Activated naive CD4-positive, alpha-beta T cell treated with anti-CD3 and anti-CD28 coated beads for 36 hours (primary cell): ENCODE measurements at regions not wholly inside any gene's neighbourhood (a gene's known extent, or its start where the extent isn't known, plus 50 kb on each side); places are given as distances from the start of the nearest gene placed in this dataset.

Experiments
- CTCF ChIA-PET: fragments of 350-600 bp; sonication (Branson Sonifier 250); formaldehyde crosslinking; loops from one replicate; lab custom pipeline; 2021; ENCODE audit warnings: antibody characterized with exemption; lab: Charles Lee
- DNase-seq: peaks from one replicate; pipeline ENCODE4 v3.0.0-alpha.2; 2020
- H3K27ac Mint-ChIP-seq: one replicate; pipeline ENCODE4 v1.8.0; 2021; ENCODE audit warnings: mild to moderate bottlenecking, mixed read lengths
- H3K27me3 Mint-ChIP-seq: one replicate; pipeline ENCODE4 v1.8.0; 2021; ENCODE audit warnings: low read depth, mixed read lengths
- H3K36me3 Mint-ChIP-seq: one replicate; pipeline ENCODE4 v1.8.0; 2021; ENCODE audit warnings: low read depth, mixed read lengths
- H3K4me1 Mint-ChIP-seq: one replicate; pipeline ENCODE4 v1.8.0; 2021; ENCODE audit warnings: low read depth, mixed read lengths
- H3K4me3 Mint-ChIP-seq: one replicate; pipeline ENCODE4 v1.8.0; 2021; ENCODE audit warnings: mild to moderate bottlenecking, moderate library complexity, mixed read lengths
- H3K9me3 Mint-ChIP-seq: one replicate; pipeline ENCODE4 v1.8.0; 2021; ENCODE audit warnings: mixed read lengths
- intact Hi-C: fragments of 100-400 bp; cut with micrococcal nuclease; formaldehyde crosslinking; loops from one replicate; pipeline ENCODE4 v1.15.1; 2023

DNA sequence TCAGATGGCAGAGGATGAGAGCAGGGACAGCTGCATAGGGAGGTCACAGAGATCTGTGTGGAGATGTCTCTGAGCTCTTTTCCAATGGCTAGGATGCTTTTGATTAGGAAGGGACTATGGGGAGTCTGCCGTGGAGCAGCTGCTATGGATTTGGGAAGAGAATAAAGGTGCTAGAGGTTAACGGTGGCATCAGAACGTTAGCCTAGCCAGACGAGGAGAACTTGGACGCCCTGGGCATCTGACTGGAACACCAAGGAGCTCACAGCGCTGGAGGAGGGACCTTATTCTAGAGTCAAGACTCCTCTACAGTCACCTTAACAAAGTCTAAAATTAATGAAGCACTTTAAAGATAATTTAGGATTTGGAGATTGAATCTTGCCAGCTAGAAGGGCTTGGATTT is 157.2 kb upstream of the B3GAT1 start:
- intact Hi-C loops, result no loop called here
- Mint-ChIP-seq H3K27ac (no peak overlapping the region), H3K27me3 (peaks cover 4% of the 10 kb centered on the region), H3K36me3 (no peaks in the 10 kb centered on the region), H3K4me3 (no peak overlapping the region), H3K4me1 (no peaks in the 10 kb centered on the region), H3K9me3 (no peaks in the 10 kb centered on the region)
- CTCF ChIA-PET, result no interaction called here
- DNase-seq, result no peak

DNA sequence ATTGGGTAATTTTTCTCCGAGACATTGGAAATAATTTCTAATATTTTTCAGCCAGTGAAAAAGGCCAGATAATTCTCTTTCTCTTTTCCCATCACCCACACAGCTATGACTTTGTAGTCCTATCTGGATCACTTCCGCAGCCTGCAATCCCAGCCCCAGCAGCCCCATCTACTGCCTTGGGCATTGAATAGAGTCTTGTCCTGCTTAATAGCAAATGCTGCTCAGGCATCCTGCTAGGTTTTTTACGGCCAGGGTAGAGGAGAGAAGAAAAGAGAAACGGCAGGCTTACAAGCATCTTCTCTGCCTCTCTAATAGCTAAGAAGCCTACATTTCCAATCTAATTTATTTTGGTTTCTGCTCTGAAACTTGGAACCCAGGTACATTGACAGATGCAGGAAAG is 154.3 kb upstream of the B3GAT1 start:
- Mint-ChIP-seq H3K27me3 (peaks cover 4% of the 10 kb centered on the region), H3K4me3 (no peak overlapping the region), H3K27ac (no peak overlapping the region), H3K36me3 (no peaks in the 10 kb centered on the region), H3K4me1 (no peaks in the 10 kb centered on the region), H3K9me3 (no peaks in the 10 kb centered on the region)
- no peak for DNase-seq
- CTCF ChIA-PET, result interaction anchor here (0.5 to 0.9 kb wide), 4 partner anchors 191 to 486 kb away, joined by 3 read pairs; no protein-coding TSS in a partner anchor
- intact Hi-C loops, result no loop called here

DNA sequence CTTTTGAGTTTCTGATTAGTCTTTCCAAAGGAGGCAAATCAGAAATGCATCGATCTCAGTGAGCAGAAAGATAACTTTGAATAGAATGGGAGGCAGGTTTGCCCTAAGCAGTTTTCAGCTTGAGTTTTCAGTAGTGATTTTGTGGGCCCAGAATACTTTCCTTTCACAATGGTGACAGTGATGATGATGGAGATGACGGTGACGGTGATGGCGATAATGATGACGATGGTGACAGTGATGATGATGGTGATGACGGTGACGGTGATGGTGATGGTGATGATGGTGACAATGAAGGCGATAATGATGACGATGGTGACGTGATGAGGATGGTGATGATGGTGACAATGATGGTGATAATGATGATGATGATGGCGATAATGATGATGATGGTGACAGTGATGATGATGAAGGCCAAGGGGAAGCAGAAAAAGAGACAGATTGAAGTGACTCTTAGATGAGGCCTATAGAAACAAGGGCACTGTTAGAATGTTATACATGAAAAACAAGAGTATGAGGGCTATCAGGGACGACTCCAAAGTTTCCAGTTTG is 153.4 kb upstream of the B3GAT1 start:
- H3K27ac Mint-ChIP-seq, result no peak overlapping the region
- CTCF ChIA-PET, result interaction anchor here (0.9 kb wide), 1 partner anchor 192 kb away, joined by 3 read pairs; no protein-coding TSS in a partner anchor
- H3K36me3 Mint-ChIP-seq, result no peaks in the 10 kb centered on the region
- H3K4me1 Mint-ChIP-seq, result no peaks in the 10 kb centered on the region
- DNase-seq, result no peak
- no peaks in the 10 kb centered on the region for H3K9me3 Mint-ChIP-seq
- intact Hi-C loops, result no loop called here
- H3K27me3 Mint-ChIP-seq, result peaks cover 4% of the 10 kb centered on the region
- no peak overlapping the region for H3K4me3 Mint-ChIP-seq

GRCh38 chr11:134564472-134565200 is 152.6 kb upstream of the B3GAT1 start:
- Mint-ChIP-seq H3K4me3 (no peak overlapping the region), H3K4me1 (no peaks in the 10 kb centered on the region), H3K9me3 (no peaks in the 10 kb centered on the region), H3K27ac (no peak overlapping the region), H3K27me3 (peaks cover 4% of the 10 kb centered on the region), H3K36me3 (no peaks in the 10 kb centered on the region)
- no peak for DNase-seq
- CTCF ChIA-PET, result no interaction called here
- intact Hi-C loops, result no loop called here

DNA sequence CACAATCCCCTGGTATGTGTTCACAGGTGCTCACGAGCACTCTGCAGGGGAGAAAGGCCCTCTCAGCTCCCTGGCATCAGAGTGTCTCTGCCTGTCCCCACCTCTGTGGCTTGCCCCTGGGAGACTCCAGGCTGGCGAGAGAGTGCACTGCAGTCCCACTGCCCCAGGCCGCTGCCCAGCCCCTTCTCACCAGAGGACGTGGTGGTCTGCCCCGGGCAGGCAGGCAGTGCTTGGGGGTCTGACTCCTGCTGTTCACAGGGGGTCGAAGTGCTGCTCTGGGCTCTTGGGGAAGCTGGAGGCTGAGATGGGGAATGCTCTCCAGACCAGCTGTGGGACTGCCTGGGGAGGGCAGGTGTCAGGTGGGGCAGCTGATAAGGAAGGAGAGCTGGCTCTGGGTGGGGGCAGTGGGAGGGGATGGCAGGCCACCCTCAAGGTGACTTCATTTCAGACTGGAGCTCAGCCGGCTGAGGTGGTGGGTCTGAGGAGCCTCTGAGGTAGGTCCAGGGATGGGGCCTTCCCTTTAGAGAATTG is 151.0 kb upstream of the B3GAT1 start:
- intact Hi-C loops, result no loop called here
- H3K4me3 Mint-ChIP-seq, result no peak overlapping the region
- DNase-seq, result no peak
- no peak overlapping the region for H3K27ac Mint-ChIP-seq
- H3K27me3 Mint-ChIP-seq, result peaks cover 3% of the 10 kb centered on the region
- no peaks in the 10 kb centered on the region for H3K9me3 Mint-ChIP-seq
- H3K4me1 Mint-ChIP-seq, result no peaks in the 10 kb centered on the region
- no peaks in the 10 kb centered on the region for H3K36me3 Mint-ChIP-seq
- CTCF ChIA-PET, result interaction anchor here (0.5 kb wide), 1 partner anchor 84 kb away, joined by 3 read pairs; no protein-coding TSS in a partner anchor

DNA sequence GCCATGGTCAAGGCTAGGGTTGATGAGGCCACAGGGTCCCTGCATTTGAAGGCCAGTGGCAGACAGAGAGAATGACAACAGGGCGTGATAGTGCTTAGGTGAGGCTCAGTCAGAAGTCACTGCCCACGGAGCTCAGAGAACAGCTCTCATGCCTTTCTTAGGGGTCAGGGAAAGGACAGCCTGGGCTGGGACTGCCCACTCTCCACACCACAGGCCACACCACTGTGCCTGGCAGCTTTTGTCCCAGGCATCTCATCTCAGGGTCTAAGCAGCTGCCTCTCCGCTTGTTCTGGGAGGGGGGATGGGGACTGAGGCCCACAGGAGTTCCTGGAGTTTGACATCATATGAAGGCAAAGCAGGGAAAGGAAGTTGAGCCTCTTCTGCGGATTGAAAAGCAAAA is 150.2 kb upstream of the B3GAT1 start:
- Mint-ChIP-seq H3K4me3 (no peak overlapping the region), H3K27me3 (peaks cover 3% of the 10 kb centered on the region), H3K4me1 (no peaks in the 10 kb centered on the region), H3K27ac (no peak overlapping the region), H3K9me3 (no peaks in the 10 kb centered on the region), H3K36me3 (no peaks in the 10 kb centered on the region)
- DNase-seq, result no peak
- CTCF ChIA-PET, result no interaction called here
- intact Hi-C loops, result no loop called here

DNA sequence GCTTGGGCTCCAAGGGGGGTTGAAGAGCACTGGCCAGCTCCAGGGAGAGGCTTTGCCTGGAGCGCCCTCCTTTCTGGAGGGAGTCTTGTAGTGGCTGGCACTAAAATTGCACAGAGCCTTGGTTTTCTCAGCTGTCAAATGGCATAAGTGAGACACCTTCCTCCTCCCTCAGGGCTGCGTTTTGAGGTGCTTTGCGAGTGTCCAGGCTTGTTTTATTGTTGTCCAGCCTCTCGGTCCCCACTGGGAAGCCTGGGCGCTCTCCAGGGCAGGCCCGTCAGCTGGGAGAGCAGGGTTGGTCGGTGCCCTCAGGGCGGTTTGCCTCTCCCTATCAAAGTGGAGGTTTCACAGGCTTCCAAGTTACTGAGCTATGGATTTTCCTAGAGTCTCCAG is 149.3 kb upstream of the B3GAT1 start:
- no peaks in the 10 kb centered on the region for H3K9me3 Mint-ChIP-seq
- no peaks in the 10 kb centered on the region for H3K36me3 Mint-ChIP-seq
- intact Hi-C loops, result no loop called here
- CTCF ChIA-PET, result no interaction called here
- DNase-seq, result no peak
- H3K4me3 Mint-ChIP-seq, result no peak overlapping the region
- H3K27ac Mint-ChIP-seq, result no peak overlapping the region
- H3K27me3 Mint-ChIP-seq, result peaks cover 3% of the 10 kb centered on the region
- H3K4me1 Mint-ChIP-seq, result no peaks in the 10 kb centered on the region

DNA sequence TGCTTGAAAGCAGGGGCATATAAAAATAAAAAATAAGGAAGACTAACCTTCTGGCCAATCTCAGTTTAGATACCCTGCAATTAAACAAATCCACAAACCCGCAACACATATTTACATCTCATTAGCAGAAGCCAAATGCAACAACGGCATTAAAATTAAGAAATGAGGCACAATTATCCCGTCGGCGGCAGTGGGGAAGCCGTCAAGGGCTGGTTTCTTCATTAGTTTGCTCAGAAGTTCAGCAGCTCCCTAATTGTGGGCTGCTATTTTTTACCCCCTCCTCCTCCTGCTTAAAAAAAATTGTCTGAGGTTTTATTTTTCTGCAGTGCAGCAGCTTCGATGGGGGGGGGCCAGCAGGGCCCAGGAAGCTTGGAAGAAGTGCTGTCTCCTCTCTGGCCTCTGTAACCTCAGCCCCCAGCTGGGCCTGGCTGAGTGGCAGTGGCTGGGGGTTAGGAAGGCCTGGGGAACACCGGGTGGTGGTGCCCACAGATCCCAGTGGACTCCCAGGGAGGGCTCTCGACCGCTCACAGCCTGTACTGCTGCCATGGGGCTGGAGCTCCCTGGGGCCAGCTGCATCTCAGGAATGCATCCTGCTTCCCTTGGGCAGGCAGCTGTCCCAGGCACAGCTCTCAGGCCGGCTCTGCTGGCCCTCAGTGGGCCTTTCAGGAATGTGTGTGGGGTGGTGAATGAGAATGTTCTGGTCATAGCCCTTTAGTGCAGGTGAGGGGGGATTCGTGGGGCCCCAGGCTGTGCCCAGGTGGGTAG is 148.7 kb upstream of the B3GAT1 start:
- Mint-ChIP-seq H3K27me3 (peaks cover 3% of the 10 kb centered on the region), H3K27ac (no peak overlapping the region), H3K9me3 (no peaks in the 10 kb centered on the region), H3K4me1 (no peaks in the 10 kb centered on the region), H3K36me3 (no peaks in the 10 kb centered on the region), H3K4me3 (no peak overlapping the region)
- DNase-seq, result no peak
- CTCF ChIA-PET, result no interaction called here
- intact Hi-C loops, result no loop called here

DNA sequence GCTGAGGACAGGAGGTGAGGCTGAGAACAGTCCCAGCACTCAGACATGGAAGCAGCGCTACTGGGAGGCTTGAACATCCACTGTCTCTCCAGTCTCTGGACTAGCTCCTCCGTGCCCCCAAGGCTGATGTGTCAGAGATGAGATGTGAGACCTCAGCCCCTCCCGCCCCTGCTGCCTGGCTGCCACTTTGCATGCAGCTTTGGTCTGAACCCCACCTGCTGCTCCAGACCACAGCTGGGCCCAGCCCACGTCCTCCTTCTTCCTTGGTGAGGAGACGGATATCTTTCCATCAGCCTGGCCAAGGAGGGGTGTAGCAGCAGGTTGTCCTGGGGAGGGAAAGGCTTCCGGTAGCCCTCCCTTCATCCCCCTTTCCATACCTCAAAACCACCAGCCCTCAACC is 148.0 kb upstream of the B3GAT1 start:
- no peaks in the 10 kb centered on the region for H3K4me1 Mint-ChIP-seq
- H3K27me3 Mint-ChIP-seq, result peaks cover 3% of the 10 kb centered on the region
- DNase-seq, result no peak
- no peak overlapping the region for H3K27ac Mint-ChIP-seq
- H3K4me3 Mint-ChIP-seq, result no peak overlapping the region
- no peaks in the 10 kb centered on the region for H3K9me3 Mint-ChIP-seq
- CTCF ChIA-PET, result no interaction called here
- no peaks in the 10 kb centered on the region for H3K36me3 Mint-ChIP-seq
- intact Hi-C loops, result no loop called here

- CTCF ChIA-PET, result no interaction called here
- Mint-ChIP-seq H3K4me3 (no peak overlapping the region), H3K4me1 (no peaks in the 10 kb centered on the region), H3K9me3 (no peaks in the 10 kb centered on the region), H3K27ac (no peak overlapping the region), H3K36me3 (no peaks in the 10 kb centered on the region), H3K27me3 (peaks cover 3% of the 10 kb centered on the region)
- DNase-seq, result no peak
- intact Hi-C loops, result no loop called here
Observed at GRCh38 chr11:134559602-134559962, 147.5 kb upstream of the B3GAT1 start.

- H3K36me3 Mint-ChIP-seq, result no peaks in the 10 kb centered on the region
- intact Hi-C loops, result no loop called here
- H3K9me3 Mint-ChIP-seq, result no peaks in the 10 kb centered on the region
- H3K27me3 Mint-ChIP-seq, result peaks cover 5% of the 10 kb centered on the region
- H3K4me3 Mint-ChIP-seq, result no peak overlapping the region
- no peak overlapping the region for H3K27ac Mint-ChIP-seq
- H3K4me1 Mint-ChIP-seq, result no peaks in the 10 kb centered on the region
- CTCF ChIA-PET, result no interaction called here
- DNase-seq, result no peak
Observed at GRCh38 chr11:134558916-134559601, 147.0 kb upstream of the B3GAT1 start.

DNA sequence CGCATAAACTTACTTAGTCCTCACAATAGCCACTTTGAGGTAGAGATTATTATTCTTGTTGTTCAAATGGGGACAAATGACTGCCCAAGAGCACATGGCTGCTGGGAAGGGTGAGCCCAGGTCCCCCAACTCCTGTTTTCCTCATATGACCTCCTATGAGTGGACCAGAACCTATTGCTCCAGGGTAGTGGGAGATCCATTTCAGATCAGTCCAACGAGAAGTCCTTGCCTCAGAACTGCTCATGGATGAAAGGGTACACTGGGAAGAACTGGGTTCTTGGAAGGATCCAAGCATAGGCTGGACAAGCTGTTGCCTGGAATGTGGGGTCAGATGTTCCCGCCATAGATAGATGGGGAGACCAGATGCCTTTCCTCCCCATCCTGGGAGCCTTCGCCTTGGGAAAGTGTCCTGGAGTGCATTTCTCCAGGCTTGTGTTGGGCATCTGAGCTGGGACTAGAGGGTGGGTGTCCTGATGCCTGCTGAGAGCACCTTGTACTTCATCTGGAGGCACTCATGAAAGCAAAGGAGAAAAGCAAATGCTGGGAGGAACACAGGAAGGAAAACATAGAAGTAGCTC is 146.3 kb upstream of the B3GAT1 start:
- intact Hi-C loops, result no loop called here
- H3K4me1 Mint-ChIP-seq, result no peaks in the 10 kb centered on the region
- H3K27me3 Mint-ChIP-seq, result peaks cover 5% of the 10 kb centered on the region
- no peak overlapping the region for H3K4me3 Mint-ChIP-seq
- CTCF ChIA-PET, result no interaction called here
- H3K27ac Mint-ChIP-seq, result no peak overlapping the region
- DNase-seq, result no peak
- H3K36me3 Mint-ChIP-seq, result no peaks in the 10 kb centered on the region
- no peaks in the 10 kb centered on the region for H3K9me3 Mint-ChIP-seq
